GM23248 (cell line): ENCODE measurements at regions not wholly inside any gene's neighbourhood (a gene's known extent, or its start where the extent isn't known, plus 50 kb on each side); places are given as distances from the start of the nearest gene placed in this dataset.

ENCODE experiments used
- DNase-seq: peaks from one replicate; pipeline ENCODE4 v3.0.0-alpha.2; 2015
- H2AFZ ChIP-seq: fragments of 200-600 bp; sonication (generic); 2 replicates; pipeline ENCODE4 v1.6.1; 2016; ENCODE audit warnings: antibody characterized with exemption
- H3F3A ChIP-seq: fragments of 200-600 bp; sonication (generic); 2 replicates; pipeline ENCODE4 v1.6.1; 2016; ENCODE audit warnings: mild to moderate bottlenecking, antibody characterized with exemption, mixed run types; ENCODE audit not compliant: insufficient read depth
- H3K27ac ChIP-seq: fragments of 200-600 bp; sonication (generic); 2 replicates; pipeline ENCODE4 v1.5.1; 2016; ENCODE audit warnings: mild to moderate bottlenecking
- H3K27me3 ChIP-seq: fragments of 200-600 bp; sonication (generic); replicated peaks from 2 replicates; pipeline ENCODE4 v1.6.1; 2016; ENCODE audit warnings: mild to moderate bottlenecking; ENCODE audit not compliant: insufficient read depth
- H3K36me3 ChIP-seq: fragments of 200-600 bp; sonication (generic); 2 replicates; pipeline ENCODE4 v1.6.1; 2016; ENCODE audit warnings: low read depth, mild to moderate bottlenecking
- H3K4me1 ChIP-seq: fragments of 200-600 bp; sonication (generic); 2 replicates; pipeline ENCODE4 v1.6.1; 2016; ENCODE audit warnings: mild to moderate bottlenecking; ENCODE audit not compliant: insufficient read depth
- H3K4me2 ChIP-seq: fragments of 200-600 bp; sonication (generic); one replicate; pipeline ENCODE4 v1.6.1; 2016; ENCODE audit warnings: mild to moderate bottlenecking; ENCODE audit not compliant: unreplicated experiment
- H3K4me3 ChIP-seq: fragments of 200-600 bp; sonication (generic); 2 replicates; pipeline ENCODE4 v1.5.1; 2016; ENCODE audit warnings: mild to moderate bottlenecking
- H3K79me2 ChIP-seq: fragments of 200-600 bp; sonication (generic); 2 replicates; pipeline ENCODE4 v1.6.1; 2016; ENCODE audit warnings: mild to moderate bottlenecking; ENCODE audit not compliant: insufficient read depth
- H3K9ac ChIP-seq: fragments of 200-600 bp; sonication (generic); 2 replicates; pipeline ENCODE4 v1.6.1; 2016; ENCODE audit warnings: mild to moderate bottlenecking
- H3K9me2 ChIP-seq: fragments of 200-600 bp; sonication (generic); 2 replicates; pipeline ENCODE4 v1.6.1; 2016; ENCODE audit warnings: mixed run types, mild to moderate bottlenecking, moderate library complexity; ENCODE audit not compliant: insufficient read depth
- H3K9me3 ChIP-seq: fragments of 200-600 bp; sonication (generic); one replicate; pipeline ENCODE4 v1.6.1; 2017; ENCODE audit warnings: low read depth
- H4K20me1 ChIP-seq: fragments of 200-600 bp; sonication (generic); 2 replicates; pipeline ENCODE4 v1.6.0; 2016; ENCODE audit not compliant: insufficient read depth
- EZH2 ChIP-seq: fragments of 200-600 bp; sonication (generic); IDR thresholded peaks from 2 replicates; pipeline ENCODE4 v1.6.1; 2018; ENCODE audit warnings: antibody characterized with exemption, mild to moderate bottlenecking; ENCODE audit not compliant: insufficient read depth, poor library complexity, severe bottlenecking
- EZH2phosphoT487 ChIP-seq: fragments of 200-600 bp; sonication (generic); IDR thresholded peaks from 2 replicates; pipeline ENCODE4 v1.6.1; 2018; ENCODE audit warnings: antibody characterized with exemption, moderate library complexity, mild to moderate bottlenecking, low read depth; ENCODE audit not compliant: insufficient read depth
- WGBS, 2 experiments: methylation state at CpG; one replicate each; pipeline ENCODE4 v1.1.6; 2015 to 2017; ENCODE audit warnings: low lambda C conversion rate in 2 of 2, low coverage in 1 of 2; ENCODE audit errors: missing lambda C conversion rate in 2 of 2; 5-methylcytosine and 5-hydroxymethylcytosine counted together
- in situ Hi-C: fragments of 300-500 bp; cut with MboI; formaldehyde crosslinking; loops from 2 replicates; pipeline ENCODE4 v1.15.0; 2020

- WGBS, 2 experiments = 89 to 95% methylated on average over 2 of the region's 2 CpGs
- no peaks in the 10 kb centered on the region for H3K27me3 ChIP-seq
Measured at GRCh38 chr18:53800171-53800570, 424.3 kb downstream of the MBD2 start.

GRCh38 chr18:53799134-53799533 is 425.3 kb downstream of the MBD2 start:
- no peak overlapping the region for H3K9ac ChIP-seq
- no peaks in the 10 kb centered on the region for H3K36me3 ChIP-seq
- peak overlapping the region; percentile 4; the same call in 1 of the 2 replicates for H3K27ac ChIP-seq
- no peak overlapping the region for H3K4me3 ChIP-seq
- H2AFZ ChIP-seq = no peak overlapping the region
- H3K9me3 ChIP-seq = no peaks in the 10 kb centered on the region
- peaks cover 40% of the 10 kb centered on the region for H3K4me1 ChIP-seq
- H3F3A ChIP-seq = peaks cover 39% of the 10 kb centered on the region
- H3K27me3 ChIP-seq = no peaks in the 10 kb centered on the region
- TF ChIP-seq EZH2 (no peak), EZH2phosphoT487 (no peak)
- 0 out of 2 replicates have a peak, but pooled peaks cover 3% of the 10 kb centered on the region for H3K9me2 ChIP-seq
- no peaks in the 10 kb centered on the region for H3K79me2 ChIP-seq
- in situ Hi-C loops = no loop called here
- peak overlapping the region; percentile 27 for H3K4me2 ChIP-seq
- peak; percentile 83 for DNase-seq
- no peaks in the 10 kb centered on the region for H4K20me1 ChIP-seq

More at GRCh38 chr18:53800171-53800570, 424.3 kb downstream of the MBD2 start:
- no peak for DNase-seq
- Histone ChIP-seq H2AFZ (no peak overlapping the region), H3F3A (peaks cover 34% of the 10 kb centered on the region), H4K20me1 (no peaks in the 10 kb centered on the region), H3K79me2 (no peaks in the 10 kb centered on the region), H3K4me3 (no peak overlapping the region), H3K9ac (no peak overlapping the region), H3K9me2 (0 out of 2 replicates have a peak, but pooled peaks cover 3% of the 10 kb centered on the region), H3K9me3 (no peaks in the 10 kb centered on the region), H3K27ac (no peak overlapping the region), H3K4me1 (peaks cover 40% of the 10 kb centered on the region), H3K4me2 (no peak overlapping the region), H3K36me3 (no peaks in the 10 kb centered on the region)
- TF ChIP-seq EZH2phosphoT487 = no peak
- no peak for TF ChIP-seq EZH2
- in situ Hi-C loops = no loop called here

GRCh38 chr18:53798516-53798915 is 426.0 kb downstream of the MBD2 start:
- H3K36me3 ChIP-seq = no peaks in the 10 kb centered on the region
- H2AFZ ChIP-seq = peak overlapping the region; percentile 30; the same call in 1 of the 2 replicates
- no peaks in the 10 kb centered on the region for H4K20me1 ChIP-seq
- H3K4me1 ChIP-seq = peaks cover 40% of the 10 kb centered on the region
- no peaks in the 10 kb centered on the region for H3K27me3 ChIP-seq
- no peak overlapping the region for H3K9ac ChIP-seq
- WGBS, 2 experiments = 9 to 11% methylated on average over 1 of the region's 1 CpG
- peak overlapping the region; percentile 8 for H3K4me2 ChIP-seq
- no peaks in the 10 kb centered on the region for H3K9me3 ChIP-seq
- peak overlapping the region; percentile 4; the same call in 1 of the 2 replicates for H3K27ac ChIP-seq
- peaks cover 39% of the 10 kb centered on the region for H3F3A ChIP-seq
- TF ChIP-seq EZH2 (no peak), EZH2phosphoT487 (no peak)
- 0 out of 2 replicates have a peak, but pooled peaks cover 3% of the 10 kb centered on the region for H3K9me2 ChIP-seq
- in situ Hi-C loops = no loop called here
- DNase-seq = peak; percentile 50
- no peaks in the 10 kb centered on the region for H3K79me2 ChIP-seq
- no peak overlapping the region for H3K4me3 ChIP-seq

- TF ChIP-seq EZH2phosphoT487 = no peak
- no peak for TF ChIP-seq EZH2
- Histone ChIP-seq H3K9me3 (no peaks in the 10 kb centered on the region), H3K9ac (no peak overlapping the region), H3K27ac (peak overlapping the region; percentile 4; the same call in 1 of the 2 replicates), H3K79me2 (no peaks in the 10 kb centered on the region), H3K4me2 (peak overlapping the region; percentile 8), H3K4me1 (peaks cover 40% of the 10 kb centered on the region), H3F3A (peaks cover 39% of the 10 kb centered on the region), H3K9me2 (0 out of 2 replicates have a peak, but pooled peaks cover under 1% of the 10 kb centered on the region), H3K27me3 (no peaks in the 10 kb centered on the region), H4K20me1 (no peaks in the 10 kb centered on the region), H3K4me3 (no peak overlapping the region), H3K36me3 (no peaks in the 10 kb centered on the region), H2AFZ (peak overlapping the region; percentile 30; the same call in 1 of the 2 replicates)
- in situ Hi-C loops = no loop called here
- DNase-seq = no peak
- WGBS, 2 experiments = 30 to 35% methylated on average over 2 of the region's 2 CpGs
Measured at GRCh38 chr18:53797998-53798495, 426.4 kb downstream of the MBD2 start.
